B cell (primary cell): ENCODE measurements at regions not wholly inside any gene's neighbourhood (a gene's known extent, or its start where the extent isn't known, plus 50 kb on each side); places are given as distances from the start of the nearest gene placed in this dataset.

Source experiments
- ATAC-seq: fragments of 200-7000 bp; cut with Tn5 transposase; one replicate; pipeline ENCODE4 v1.10.0; 2021; ENCODE audit warnings: low read depth, mild to moderate bottlenecking, moderate number of reproducible peaks, moderate library complexity
- CTCF ChIA-PET: fragments of 350-600 bp; sonication (Branson Sonifier 250); formaldehyde crosslinking; loops from one replicate; lab custom pipeline; 2021; ENCODE audit warnings: antibody characterized with exemption, inconsistent platforms; lab: Charles Lee
- POLR2A ChIA-PET: fragments of 350-600 bp; sonication (Branson Sonifier 250); formaldehyde crosslinking; loops from one replicate; lab custom pipeline; 2021; ENCODE audit warnings: antibody characterized with exemption; lab: Charles Lee
- DNase-seq: peaks from one replicate; pipeline ENCODE4 v3.0.0; 2013
- H2AFZ ChIP-seq: 2 replicates; pipeline ENCODE4 v1.6.1; 2012; ENCODE audit warnings: mild to moderate bottlenecking, low read depth, low read length; ENCODE audit not compliant: insufficient read depth, poor library complexity, severe bottlenecking
- H3K27ac ChIP-seq, 2 donors: 1 replicate in 1 of 2; 2 replicates in 1 of 2; pipeline ENCODE4 v1.5.1; 2012 to 2013; ENCODE audit warnings: low read length in 2 of 2, mild to moderate bottlenecking in 2 of 2, moderate library complexity in 1 of 2
- H3K27me3 ChIP-seq, 4 experiments: fragments of 200-600 bp in 1 of 4; sonication (generic) in 1 of 4; replicated peaks in 1 of 4; 1 replicate in 2 of 4; 2 replicates in 2 of 4; pipeline versions ENCODE4 v1.6.1 to v1.7.0; 2013 to 2016; ENCODE audit warnings: low read length in 3 of 4, mild to moderate bottlenecking in 2 of 4, mixed read lengths in 1 of 4, moderate library complexity in 1 of 4; ENCODE audit not compliant: insufficient read depth in 4 of 4, control insufficient read depth in 3 of 4; ENCODE audit errors: control extremely low read depth in 1 of 4
- H3K36me3 ChIP-seq, 2 experiments: replicated peaks in 1 of 2; 1 replicate in 1 of 2; 2 replicates in 1 of 2; pipeline versions ENCODE4 v1.6.1 to v1.7.1; 2013; ENCODE audit warnings: low read length in 1 of 2; ENCODE audit not compliant: insufficient read depth in 2 of 2, control insufficient read depth in 1 of 2; ENCODE audit errors: control extremely low read depth in 1 of 2, extremely low read depth in 1 of 2
- H3K4me1 ChIP-seq, 2 donors: fragments of 200-600 bp in 1 of 2; sonication (generic) in 1 of 2; 1 replicate in 1 of 2; 2 replicates in 1 of 2; pipeline versions ENCODE4 v1.5.1 to v1.6.1; 2013 to 2017; ENCODE audit warnings: low read length in 2 of 2; ENCODE audit not compliant: control insufficient read depth in 2 of 2, insufficient read depth in 2 of 2
- H3K4me2 ChIP-seq: replicated peaks from 2 replicates; pipeline ENCODE3; 2012; ENCODE audit warnings: mild to moderate bottlenecking, low read depth, low read length; ENCODE audit not compliant: poor library complexity, severe bottlenecking
- H3K4me3 ChIP-seq, 5 experiments: fragments of 200-600 bp in 1 of 5; sonication (generic) in 1 of 5; 1 replicate in 3 of 5; 2 replicates in 2 of 5; pipeline versions ENCODE4 v1.5.1 to v1.7.0; 2011 to 2016; ENCODE audit warnings: low read length in 4 of 5, mild to moderate bottlenecking in 4 of 5, low read depth in 2 of 5, control low read depth in 1 of 5, moderate library complexity in 1 of 5; ENCODE audit not compliant: insufficient read depth in 1 of 5; ENCODE audit errors: control extremely low read depth in 1 of 5, extremely low read depth in 1 of 5
- H3K79me2 ChIP-seq: fragments of 200-600 bp; sonication (generic); one replicate; pipeline ENCODE4 v1.6.0; 2016; ENCODE audit warnings: low read length; ENCODE audit not compliant: control insufficient read depth, insufficient read depth
- H3K9ac ChIP-seq: fragments of 200-600 bp; sonication (generic); 2 replicates; pipeline ENCODE4 v1.6.1; 2017; ENCODE audit warnings: mild to moderate bottlenecking, low read length, moderate library complexity
- H3K9me3 ChIP-seq, 3 donors: one replicate each; pipeline versions ENCODE4 v1.6.1 to v1.7.1; 2013; ENCODE audit warnings: low read length in 2 of 3; ENCODE audit not compliant: control insufficient read depth in 2 of 3, insufficient read depth in 1 of 3; ENCODE audit errors: control extremely low read depth in 1 of 3
- H4K20me1 ChIP-seq: 2 replicates; pipeline ENCODE4 v1.6.0; 2012; ENCODE audit warnings: mild to moderate bottlenecking, low read length; ENCODE audit not compliant: insufficient read depth, control insufficient read depth, poor library complexity, severe bottlenecking
- H3K27ac Mint-ChIP-seq: one replicate; pipeline ENCODE4 v1.8.0; 2021; ENCODE audit warnings: mixed read lengths
- H3K27me3 Mint-ChIP-seq: one replicate; pipeline ENCODE4 v1.8.0; 2021; ENCODE audit warnings: mixed read lengths
- H3K4me1 Mint-ChIP-seq: one replicate; pipeline ENCODE4 v1.8.0; 2021; ENCODE audit warnings: mixed read lengths
- H3K4me3 Mint-ChIP-seq: one replicate; pipeline ENCODE4 v1.8.0; 2021; ENCODE audit warnings: mixed read lengths
- H3K9me3 Mint-ChIP-seq: one replicate; pipeline ENCODE4 v1.8.0; 2022; ENCODE audit warnings: mixed read lengths; ENCODE audit not compliant: insufficient read depth
- CTCF ChIP-seq: fragments of 200-600 bp; IDR thresholded peaks from one replicate; pipeline ENCODE4 v1.8.0; 2022; ENCODE audit warnings: antibody characterized with exemption, mild to moderate bottlenecking
- EZH2 ChIP-seq: IDR thresholded peaks from 2 replicates; pipeline ENCODE4 v1.6.1; 2012; ENCODE audit warnings: borderline replicate concordance, low read depth, mild to moderate bottlenecking, moderate library complexity, low read length; ENCODE audit not compliant: insufficient read depth, poor library complexity, severe bottlenecking
- WGBS: methylation state at CpG from one replicate; pipeline ENCODE4 v1.1.5; 2013; ENCODE audit warnings: missing lambda C conversion rate; ENCODE audit not compliant: insufficient coverage; 5-methylcytosine and 5-hydroxymethylcytosine counted together
- intact Hi-C: fragments of 100-400 bp; cut with micrococcal nuclease; formaldehyde crosslinking; loops from one replicate; pipeline ENCODE4 v1.10.0; 2022

DNA sequence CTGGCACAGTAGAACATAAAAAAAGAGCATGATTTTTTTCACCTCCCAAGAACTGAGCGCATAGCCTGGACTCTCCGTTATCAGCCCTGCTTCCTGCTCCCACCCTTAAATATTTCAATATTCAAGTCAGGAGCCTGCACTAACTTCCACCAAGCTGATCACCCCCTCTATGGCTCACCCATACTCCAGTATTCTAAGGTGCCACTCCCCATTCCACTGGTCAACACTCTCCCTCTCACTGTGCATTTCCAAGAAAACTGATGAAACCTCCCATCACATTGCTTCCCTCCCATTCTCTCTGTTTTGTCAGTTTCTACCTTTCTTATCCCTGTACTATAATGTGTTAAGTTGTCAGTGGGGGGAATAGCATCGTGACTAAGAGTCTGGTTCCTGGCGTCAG, 95.0 kb upstream of the C7orf33 start:
- H3K36me3 ChIP-seq, result no peaks in the 10 kb centered on the region
- ChIA-PET POLR2A (no interaction called here), CTCF (no interaction called here)
- no peak overlapping the region for H2AFZ ChIP-seq
- peaks cover 10% of the 10 kb centered on the region for H3K4me1 Mint-ChIP-seq
- H3K4me3 ChIP-seq, result no peak overlapping the region
- H3K4me3 Mint-ChIP-seq, result no peak overlapping the region
- peaks cover 0 to 5% of the 10 kb centered on the region in 2 donors for H3K4me1 ChIP-seq
- WGBS, result 100% methylated on average over 2 of the region's 4 CpGs
- ATAC-seq, result no peak
- H3K9me3 ChIP-seq, result peaks cover 0 to 3% (median 1%) of the 10 kb centered on the region in 3 donors
- H3K27me3 Mint-ChIP-seq, result peaks cover 4% of the 10 kb centered on the region
- H3K79me2 ChIP-seq, result no peaks in the 10 kb centered on the region
- H3K27ac Mint-ChIP-seq, result no peak overlapping the region
- H3K27ac ChIP-seq, result no peak overlapping the region
- H4K20me1 ChIP-seq, result no peaks in the 10 kb centered on the region
- H3K9me3 Mint-ChIP-seq, result no peaks in the 10 kb centered on the region
- intact Hi-C loops, result no loop called here
- no peak for DNase-seq
- H3K9ac ChIP-seq, result no peak overlapping the region
- no peaks in the 10 kb centered on the region for H3K27me3 ChIP-seq
- H3K4me2 ChIP-seq, result no peak overlapping the region
- TF ChIP-seq EZH2 (no peak), CTCF (no peak)

DNA sequence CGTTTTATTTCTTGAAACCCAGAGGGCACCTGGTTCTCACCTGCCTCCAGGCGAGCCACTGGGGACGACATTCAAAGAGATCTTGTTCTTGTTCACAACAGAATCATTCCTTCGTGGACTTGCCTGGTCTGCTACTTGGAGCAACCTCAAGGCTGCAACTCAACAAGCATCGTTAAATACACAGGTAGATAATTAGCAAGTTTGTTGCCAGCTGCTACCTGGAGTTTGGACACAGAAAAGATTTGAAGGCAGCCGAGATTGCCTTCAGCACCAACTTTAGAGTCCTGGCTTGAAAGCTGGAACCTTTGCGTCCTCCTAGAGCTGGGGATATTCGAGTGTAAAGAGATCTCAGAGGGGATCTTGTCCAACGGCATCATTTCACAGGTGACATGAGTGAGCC, 89.6 kb upstream of the C7orf33 start:
- ATAC-seq (no peak), DNase-seq (no peak)
- ChIA-PET POLR2A (no interaction called here), CTCF (interaction anchor here (0.9 to 2.5 kb wide), 3 partner anchors 8 to 238 kb away, joined by 3 to 11 read pairs (median 4); no protein-coding TSS in a partner anchor)
- no peaks in the 10 kb centered on the region for H3K27me3 Mint-ChIP-seq
- peak overlapping the region; percentile 49 for H2AFZ ChIP-seq
- peaks cover 11 to 19% of the 10 kb centered on the region in 2 donors for H3K4me1 ChIP-seq
- H3K4me3 Mint-ChIP-seq, result peak overlapping the region; percentile 46
- no peaks in the 10 kb centered on the region for H3K27me3 ChIP-seq
- H3K9ac ChIP-seq, result peak overlapping the region; percentile 48
- H3K4me1 Mint-ChIP-seq, result peaks cover 40% of the 10 kb centered on the region
- H3K9me3 ChIP-seq, result no peaks in the 10 kb centered on the region
- H3K27ac ChIP-seq, result no peak overlapping the region
- no peaks in the 10 kb centered on the region for H3K36me3 ChIP-seq
- intact Hi-C loops, result loop anchor here (5.0 to 10.0 kb wide), 2 partner anchors 196 to 594 kb away; partner anchors contain the start of genes CUL1 and ZNF786
- no peak overlapping the region for H3K27ac Mint-ChIP-seq
- H4K20me1 ChIP-seq, result no peaks in the 10 kb centered on the region
- WGBS, result 80% methylated on average over 8 of the region's 9 CpGs
- H3K4me3 ChIP-seq, result peak overlapping the region in 1 of 5 experiments; percentile 39
- no peaks in the 10 kb centered on the region for H3K9me3 Mint-ChIP-seq
- peak overlapping the region; percentile 60 for H3K4me2 ChIP-seq
- TF ChIP-seq CTCF (no peak), EZH2 (no peak)
- H3K79me2 ChIP-seq, result no peaks in the 10 kb centered on the region
